ENCODE measurements at regions not wholly inside any gene's neighbourhood (a gene's known extent, or its start where the extent isn't known, plus 50 kb on each side); places are given as distances from the start of the nearest gene placed in this dataset.

GRCh38 chr13:90122531-90122930 is 1225.0 kb upstream of the MIR17HG start:
- Mint-ChIP-seq H3K27ac (no peak overlapping the region), H3K4me1 (no peaks in the 10 kb centered on the region), H3K9me3 (peaks cover 18% of the 10 kb centered on the region), H3K4me3 (no peak overlapping the region), H3K36me3 (no peaks in the 10 kb centered on the region)
- ATAC-seq (no peak), DNase-seq (ENCODE audit: low spot score in 2 of 2) (no peak)

- DNase-seq (ENCODE audit: low spot score in 2 of 2) (no peak), ATAC-seq (no peak)
- Mint-ChIP-seq H3K27ac (no peak overlapping the region), H3K4me3 (no peak overlapping the region), H3K9me3 (peaks cover 7% of the 10 kb centered on the region), H3K36me3 (no peaks in the 10 kb centered on the region), H3K4me1 (no peaks in the 10 kb centered on the region)
Observed at GRCh38 chr13:90135558-90135957, 1211.9 kb upstream of the MIR17HG start.

GRCh38 chr13:90142251-90142650 is 1205.2 kb upstream of the MIR17HG start:
- Mint-ChIP-seq H3K27ac (no peak overlapping the region), H3K4me1 (no peaks in the 10 kb centered on the region), H3K4me3 (no peak overlapping the region), H3K36me3 (no peaks in the 10 kb centered on the region), H3K9me3 (no peaks in the 10 kb centered on the region)
- no peak for ATAC-seq
- DNase-seq (ENCODE audit: low spot score in 2 of 2): no peak

GRCh38 chr13:90154311-90154960 is 1193.1 kb upstream of the MIR17HG start:
- H3K4me3 Mint-ChIP-seq: no peak overlapping the region
- no peaks in the 10 kb centered on the region for H3K4me1 Mint-ChIP-seq
- no peak for DNase-seq (ENCODE audit: low spot score in 2 of 2)
- peaks cover 4% of the 10 kb centered on the region for H3K9me3 Mint-ChIP-seq
- no peak for ATAC-seq
- H3K36me3 Mint-ChIP-seq: no peaks in the 10 kb centered on the region
- H3K27ac Mint-ChIP-seq: no peak overlapping the region

GRCh38 chr13:90156390-90156789 is 1191.1 kb upstream of the MIR17HG start:
- ATAC-seq (no peak), DNase-seq (ENCODE audit: low spot score in 2 of 2) (no peak)
- H3K4me1 Mint-ChIP-seq: no peaks in the 10 kb centered on the region
- H3K9me3 Mint-ChIP-seq: peaks cover 4% of the 10 kb centered on the region
- H3K4me3 Mint-ChIP-seq: no peak overlapping the region
- H3K27ac Mint-ChIP-seq: no peak overlapping the region
- no peaks in the 10 kb centered on the region for H3K36me3 Mint-ChIP-seq

- Mint-ChIP-seq H3K36me3 (no peaks in the 10 kb centered on the region), H3K27ac (no peak overlapping the region), H3K4me1 (no peaks in the 10 kb centered on the region), H3K4me3 (no peak overlapping the region), H3K9me3 (peaks cover 19% of the 10 kb centered on the region)
- DNase-seq (ENCODE audit: low spot score in 2 of 2): no peak
- no peak for ATAC-seq
Observed at GRCh38 chr13:90168953-90169352, 1178.5 kb upstream of the MIR17HG start.

- no peaks in the 10 kb centered on the region for H3K4me1 Mint-ChIP-seq
- H3K4me3 Mint-ChIP-seq: no peak overlapping the region
- H3K9me3 Mint-ChIP-seq: peaks cover 14% of the 10 kb centered on the region
- DNase-seq (ENCODE audit: low spot score in 2 of 2) (no peak), ATAC-seq (no peak)
- H3K36me3 Mint-ChIP-seq: no peaks in the 10 kb centered on the region
- H3K27ac Mint-ChIP-seq: no peak overlapping the region
Observed at GRCh38 chr13:90170208-90170607, 1177.3 kb upstream of the MIR17HG start.

- H3K9me3 Mint-ChIP-seq: peaks cover 9% of the 10 kb centered on the region
- no peaks in the 10 kb centered on the region for H3K4me1 Mint-ChIP-seq
- H3K27ac Mint-ChIP-seq: no peak overlapping the region
- DNase-seq (ENCODE audit: low spot score in 2 of 2): no peak
- no peak for ATAC-seq
- H3K4me3 Mint-ChIP-seq: no peak overlapping the region
- no peaks in the 10 kb centered on the region for H3K36me3 Mint-ChIP-seq
Observed at GRCh38 chr13:90171649-90172048, 1175.8 kb upstream of the MIR17HG start.

GRCh38 chr13:90177512-90177911 is 1170.0 kb upstream of the MIR17HG start:
- DNase-seq (ENCODE audit: low spot score in 2 of 2): no peak
- ATAC-seq: no peak
- Mint-ChIP-seq H3K36me3 (no peaks in the 10 kb centered on the region), H3K4me3 (no peak overlapping the region), H3K27ac (no peak overlapping the region), H3K9me3 (peaks cover 8% of the 10 kb centered on the region), H3K4me1 (no peaks in the 10 kb centered on the region)

GRCh38 chr13:90184355-90184754 is 1163.1 kb upstream of the MIR17HG start:
- H3K27ac Mint-ChIP-seq: no peak overlapping the region
- H3K4me1 Mint-ChIP-seq: no peaks in the 10 kb centered on the region
- no peak overlapping the region for H3K4me3 Mint-ChIP-seq
- H3K36me3 Mint-ChIP-seq: no peaks in the 10 kb centered on the region
- DNase-seq (ENCODE audit: low spot score in 2 of 2) (no peak), ATAC-seq (no peak)
- H3K9me3 Mint-ChIP-seq: peaks cover 17% of the 10 kb centered on the region

- ATAC-seq (no peak), DNase-seq (ENCODE audit: low spot score in 2 of 2) (no peak)
- H3K9me3 Mint-ChIP-seq: peaks cover 13% of the 10 kb centered on the region
- H3K36me3 Mint-ChIP-seq: no peaks in the 10 kb centered on the region
- no peak overlapping the region for H3K4me3 Mint-ChIP-seq
- H3K4me1 Mint-ChIP-seq: no peaks in the 10 kb centered on the region
- H3K27ac Mint-ChIP-seq: no peak overlapping the region
Observed at GRCh38 chr13:90185734-90186133, 1161.8 kb upstream of the MIR17HG start.

- H3K4me3 Mint-ChIP-seq: no peak overlapping the region
- DNase-seq (ENCODE audit: low spot score in 2 of 2): no peak
- no peaks in the 10 kb centered on the region for H3K4me1 Mint-ChIP-seq
- peaks cover 12% of the 10 kb centered on the region for H3K9me3 Mint-ChIP-seq
- no peak for ATAC-seq
- no peak overlapping the region for H3K27ac Mint-ChIP-seq
- H3K36me3 Mint-ChIP-seq: no peaks in the 10 kb centered on the region
Observed at GRCh38 chr13:90187478-90188350, 1159.8 kb upstream of the MIR17HG start.

GRCh38 chr13:90188351-90188636 is 1159.2 kb upstream of the MIR17HG start:
- DNase-seq (ENCODE audit: low spot score in 2 of 2) (no peak), ATAC-seq (no peak)
- H3K27ac Mint-ChIP-seq: no peak overlapping the region
- H3K4me1 Mint-ChIP-seq: no peaks in the 10 kb centered on the region
- H3K36me3 Mint-ChIP-seq: no peaks in the 10 kb centered on the region
- H3K4me3 Mint-ChIP-seq: no peak overlapping the region
- peaks cover 12% of the 10 kb centered on the region for H3K9me3 Mint-ChIP-seq

- ATAC-seq: no peak
- no peak overlapping the region for H3K27ac Mint-ChIP-seq
- no peaks in the 10 kb centered on the region for H3K36me3 Mint-ChIP-seq
- H3K4me1 Mint-ChIP-seq: no peaks in the 10 kb centered on the region
- H3K9me3 Mint-ChIP-seq: peaks cover 13% of the 10 kb centered on the region
- DNase-seq (ENCODE audit: low spot score in 2 of 2): no peak
- H3K4me3 Mint-ChIP-seq: no peak overlapping the region
Observed at GRCh38 chr13:90197722-90198121, 1149.8 kb upstream of the MIR17HG start.

- Mint-ChIP-seq H3K4me3 (no peak overlapping the region), H3K27ac (no peak overlapping the region), H3K36me3 (no peaks in the 10 kb centered on the region), H3K4me1 (no peaks in the 10 kb centered on the region), H3K9me3 (peaks cover 16% of the 10 kb centered on the region)
- no peak for ATAC-seq
- DNase-seq (ENCODE audit: low spot score in 2 of 2): no peak
Observed at GRCh38 chr13:90201202-90201601, 1146.3 kb upstream of the MIR17HG start.

- Mint-ChIP-seq H3K27ac (no peak overlapping the region), H3K9me3 (peaks cover 16% of the 10 kb centered on the region), H3K36me3 (no peaks in the 10 kb centered on the region), H3K4me3 (no peak overlapping the region), H3K4me1 (no peaks in the 10 kb centered on the region)
- DNase-seq (ENCODE audit: low spot score in 2 of 2) (no peak), ATAC-seq (no peak)
Observed at GRCh38 chr13:90201676-90202460, 1145.6 kb upstream of the MIR17HG start.
